HG03025 (cell line): ENCODE measurements at regions not wholly inside any gene's neighbourhood (a gene's known extent, or its start where the extent isn't known, plus 50 kb on each side); places are given as distances from the start of the nearest gene placed in this dataset.

Experiments used
- ATAC-seq: cut with Tn5 transposase; IDR thresholded peaks from one replicate; pipeline ENCODE4 v1.9.1; 2021; ENCODE audit warnings: mild to moderate bottlenecking, moderate library complexity; ENCODE audit not compliant: unreplicated experiment, low FRiP score

DNA sequence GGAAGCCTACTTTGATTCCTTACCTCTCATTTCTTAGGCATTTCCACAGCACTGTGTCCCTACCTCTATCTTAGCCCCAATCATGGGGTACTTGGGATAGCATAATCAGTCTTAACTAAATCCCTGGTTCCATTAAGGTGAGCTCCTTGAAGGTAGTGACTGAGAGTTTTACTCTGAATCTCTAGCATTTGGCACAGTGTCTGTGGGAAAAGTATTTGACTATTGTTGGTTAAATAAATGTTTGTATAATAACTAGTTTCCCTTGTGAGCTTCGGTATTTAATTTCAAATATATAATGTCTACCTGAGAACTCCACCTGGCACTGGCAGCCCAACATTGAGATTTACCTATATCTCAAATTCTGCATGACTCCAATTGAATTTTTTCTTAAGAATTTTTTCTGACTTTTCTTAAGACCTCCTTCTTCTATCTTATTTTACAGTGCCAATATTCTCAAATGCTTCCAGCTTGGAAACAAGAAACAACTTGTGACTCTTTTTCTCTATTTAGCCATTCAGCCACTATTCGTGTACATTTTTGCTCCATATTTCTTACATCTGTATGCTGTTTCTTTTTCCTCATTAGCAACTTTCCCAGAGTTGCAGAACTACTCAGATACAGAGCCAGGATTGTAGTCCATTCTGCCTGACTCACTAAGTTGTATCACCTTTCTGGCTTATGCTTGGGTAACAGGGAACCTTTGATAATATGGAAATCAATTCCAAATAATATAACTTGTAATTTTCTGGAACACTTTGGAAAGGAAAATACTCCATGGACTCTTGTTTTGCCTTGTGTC lies 214.0 kb upstream of the NT5C1B start:
- ATAC-seq: no peak

DNA sequence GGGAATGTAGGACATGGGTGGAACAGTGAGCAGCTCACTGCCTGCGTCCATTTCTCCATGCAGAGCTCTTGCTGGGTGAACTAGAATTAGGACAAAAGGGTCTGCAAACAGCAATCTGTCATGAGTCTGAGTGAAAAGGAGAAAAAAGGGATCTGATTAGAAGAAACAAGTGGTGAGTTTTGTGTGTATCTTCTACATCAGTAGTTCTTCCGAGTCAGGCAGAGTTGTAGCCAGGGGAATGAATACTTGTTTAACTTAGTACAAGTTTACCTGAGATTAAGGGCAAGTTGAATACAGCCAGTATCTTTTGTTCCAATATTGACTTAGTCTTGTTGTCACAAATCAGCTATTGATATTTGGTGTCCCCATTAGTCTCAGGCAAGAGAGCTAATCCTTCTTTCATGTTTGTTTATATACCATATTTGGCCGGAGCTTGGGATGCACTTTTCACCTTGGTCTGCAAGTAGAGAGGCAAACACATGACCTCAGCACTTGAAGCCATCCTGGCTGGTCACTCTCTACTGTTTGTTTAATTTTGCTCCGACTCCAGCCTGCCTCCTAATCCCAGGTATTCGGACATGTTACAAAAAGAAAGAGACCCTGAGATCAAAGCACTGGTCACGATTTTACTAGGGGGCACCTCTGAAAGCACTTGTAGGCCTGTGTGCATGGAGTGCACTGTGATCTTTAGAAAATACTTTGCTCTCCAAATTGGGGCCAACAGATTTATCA lies 211.0 kb upstream of the NT5C1B start:
- ATAC-seq: no peak

DNA sequence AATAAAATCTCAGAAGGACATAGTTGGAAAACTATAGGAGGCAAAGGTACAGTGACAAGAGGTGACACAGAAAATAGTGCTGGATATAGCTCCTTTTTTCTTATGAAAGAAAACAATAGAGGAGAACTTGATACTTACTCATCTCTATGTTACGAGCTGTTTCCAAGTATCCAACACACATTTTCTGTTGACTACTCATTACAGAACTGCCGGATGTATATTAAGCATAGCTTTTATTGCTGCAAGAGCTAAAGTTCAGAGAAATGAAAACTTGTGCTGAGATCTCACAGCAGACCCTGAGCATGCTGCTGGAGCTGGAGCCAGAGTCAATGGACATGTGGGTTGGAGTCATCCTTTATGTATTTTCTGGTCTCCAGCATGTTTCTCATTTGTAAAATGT lies 210.0 kb upstream of the NT5C1B start:
- ATAC-seq: no peak

DNA sequence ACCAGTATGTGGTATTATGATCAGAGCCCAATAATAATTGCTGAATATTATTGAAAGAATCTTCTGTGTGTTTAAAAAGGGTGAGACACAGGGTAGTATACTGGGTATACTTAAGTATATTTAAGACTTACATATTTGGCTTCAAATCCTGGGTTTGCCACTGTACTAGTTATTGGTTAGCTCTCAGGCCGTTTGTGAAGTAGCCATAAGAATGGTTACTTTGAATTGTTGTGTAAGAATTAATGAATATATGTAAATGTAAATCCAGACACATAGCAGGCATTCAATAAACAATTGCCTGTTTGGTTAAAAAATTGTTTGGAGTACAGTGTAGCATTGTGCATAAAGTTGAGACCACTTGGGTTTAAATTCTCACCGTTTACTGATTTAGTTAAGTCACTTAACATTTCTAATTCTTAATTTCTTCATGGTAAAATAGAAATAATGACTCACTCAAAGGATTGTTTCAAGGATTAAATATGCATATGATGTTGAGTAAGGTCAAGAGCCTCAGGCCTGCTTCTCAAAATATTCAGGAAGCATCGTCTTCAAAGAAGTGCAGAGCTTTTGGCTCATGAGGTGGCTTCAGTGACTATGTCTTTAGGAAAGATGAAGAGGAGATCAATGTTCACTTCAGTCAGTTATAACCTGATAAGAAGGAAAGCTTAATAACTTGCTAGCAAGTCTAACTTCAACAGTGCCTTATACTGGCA lies 207.9 kb upstream of the NT5C1B start:
- no peak for ATAC-seq

DNA sequence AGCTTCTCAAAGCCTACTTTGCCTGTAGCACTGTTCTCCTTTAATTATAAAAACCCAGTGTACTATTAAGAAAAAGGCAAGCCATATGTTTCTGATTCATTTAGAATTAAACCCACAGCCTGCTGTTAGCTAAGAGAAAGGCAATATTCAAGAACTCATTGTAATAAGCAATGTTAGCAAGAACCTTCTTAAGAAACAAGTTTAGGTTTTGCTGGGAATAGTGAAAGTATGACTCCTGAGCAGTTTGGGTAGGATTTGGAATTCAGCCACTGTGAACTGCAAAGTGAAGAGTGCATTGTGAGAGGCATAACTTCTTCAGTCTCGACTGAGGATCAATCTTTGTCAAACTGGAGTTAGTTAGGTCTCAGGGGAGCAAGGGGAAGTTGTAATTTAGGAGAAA lies 206.5 kb upstream of the NT5C1B start:
- no peak for ATAC-seq

DNA sequence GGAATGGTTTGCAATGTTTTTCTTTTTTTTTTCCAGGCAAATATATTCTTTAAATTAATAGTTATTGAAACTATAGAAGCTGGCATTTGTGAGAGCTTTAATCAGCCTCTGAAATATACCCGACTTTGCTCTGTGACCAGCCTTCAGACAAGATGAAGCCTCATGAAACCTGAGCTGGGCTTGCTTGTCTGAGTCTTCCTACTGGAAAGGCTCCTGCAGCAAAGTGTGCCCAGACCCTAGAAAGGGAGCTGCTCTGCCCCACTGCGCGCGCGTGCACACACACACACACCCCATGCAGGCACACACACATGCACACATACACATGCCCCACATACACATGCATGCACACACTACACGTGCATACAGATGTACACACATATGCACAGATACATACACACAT lies 203.3 kb upstream of the NT5C1B start:
- no peak for ATAC-seq

DNA sequence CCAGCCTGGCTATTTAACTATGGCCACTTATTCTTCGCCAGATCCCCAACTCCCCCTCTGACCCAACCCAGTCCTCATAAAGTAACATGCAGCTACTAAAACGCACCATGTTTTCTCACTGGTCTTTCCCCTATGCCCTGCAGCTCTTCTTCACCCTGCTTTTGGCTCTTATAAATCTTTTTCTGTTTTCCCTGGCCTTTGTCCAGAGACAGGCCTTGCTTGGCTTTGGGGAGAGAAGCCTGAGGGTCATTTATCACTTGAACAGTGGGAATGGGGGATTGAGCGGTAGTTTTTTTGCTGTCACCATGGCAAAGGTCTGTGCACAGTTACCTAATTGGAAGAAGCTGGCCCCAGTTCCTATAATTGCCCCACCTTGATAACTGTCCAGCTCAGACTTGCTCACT lies 202.9 kb upstream of the NT5C1B start:
- no peak for ATAC-seq

DNA sequence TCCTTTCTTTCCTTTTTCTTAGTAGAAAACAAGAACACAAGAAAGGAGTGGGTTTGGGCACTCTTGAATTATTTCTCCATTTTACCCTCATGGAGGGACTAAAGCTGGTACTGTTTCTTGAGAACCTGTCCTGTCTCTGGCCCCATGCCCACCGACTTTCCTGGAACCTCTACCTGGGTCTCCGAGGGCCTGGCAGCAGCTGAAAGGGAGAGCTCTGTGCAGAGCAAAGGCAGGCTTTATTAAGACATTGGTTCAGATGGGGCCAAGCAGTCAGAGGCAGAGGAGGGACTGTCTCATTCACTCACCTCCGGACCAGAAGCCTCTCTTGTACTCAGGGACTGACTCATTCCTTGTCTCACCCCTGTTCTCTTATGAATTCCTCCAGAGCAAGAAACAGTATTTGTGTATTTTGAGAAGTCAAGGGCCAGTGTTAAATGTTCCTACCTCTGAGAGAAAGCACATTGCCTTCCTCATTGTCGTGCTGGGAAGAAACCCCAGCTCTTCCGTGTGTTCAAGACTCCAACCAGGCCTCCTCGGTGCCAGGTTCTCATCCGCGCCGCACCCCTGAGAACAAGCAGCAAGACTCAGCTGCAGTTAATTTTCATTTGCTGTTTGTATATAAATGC lies 201.9 kb upstream of the NT5C1B start:
- ATAC-seq: no peak

DNA sequence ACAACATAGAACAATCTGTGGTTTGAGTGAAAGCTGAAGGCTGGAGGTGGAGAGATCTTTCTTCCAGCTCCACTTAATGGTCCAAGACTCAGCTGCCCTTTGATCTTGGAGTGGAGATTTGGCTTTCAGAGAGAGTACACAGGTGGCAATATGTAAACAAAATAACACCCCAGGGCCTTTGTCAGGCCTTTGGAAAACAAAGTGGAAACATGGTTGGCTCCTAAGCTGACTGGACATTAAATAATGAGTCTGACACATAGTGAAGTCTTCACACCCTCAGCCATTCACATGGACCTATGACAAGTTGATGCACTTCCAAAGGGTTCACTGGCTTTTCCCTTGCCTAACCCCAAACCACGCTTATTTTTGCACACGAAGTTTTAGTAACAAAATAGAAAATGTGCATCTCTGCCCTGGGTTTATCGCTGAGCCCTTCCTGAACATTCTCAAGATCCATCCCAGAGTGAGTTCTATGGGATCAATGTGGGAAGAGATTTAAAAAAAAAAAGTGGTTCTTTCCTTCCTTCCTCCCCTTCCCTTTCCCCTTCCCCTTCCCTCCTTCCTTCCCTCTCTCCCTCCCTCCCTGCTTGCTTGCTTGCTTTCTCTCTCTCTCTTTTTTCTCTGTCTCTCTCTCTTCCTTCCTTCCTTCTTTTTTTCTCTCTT lies 201.3 kb upstream of the NT5C1B start:
- ATAC-seq: no peak

DNA sequence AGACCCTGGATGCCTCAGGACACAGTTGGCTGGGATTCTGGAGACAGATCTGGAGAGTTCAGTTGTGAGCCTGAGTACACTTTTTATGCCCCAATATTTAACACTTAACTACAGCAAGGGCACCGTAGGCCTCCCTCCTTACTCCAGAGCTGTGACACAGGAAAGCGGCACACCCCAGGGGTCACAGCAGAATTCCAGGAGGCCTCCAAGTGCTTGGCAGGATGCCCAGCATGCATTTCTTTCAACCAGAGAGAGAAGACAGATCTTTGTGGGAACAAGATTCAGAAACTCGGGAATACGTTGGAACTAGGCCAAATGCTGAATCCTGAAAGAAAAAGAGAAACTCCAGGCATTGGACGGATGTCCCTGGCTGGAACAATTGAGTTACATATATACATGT lies 199.2 kb upstream of the NT5C1B start:
- ATAC-seq: no peak

DNA sequence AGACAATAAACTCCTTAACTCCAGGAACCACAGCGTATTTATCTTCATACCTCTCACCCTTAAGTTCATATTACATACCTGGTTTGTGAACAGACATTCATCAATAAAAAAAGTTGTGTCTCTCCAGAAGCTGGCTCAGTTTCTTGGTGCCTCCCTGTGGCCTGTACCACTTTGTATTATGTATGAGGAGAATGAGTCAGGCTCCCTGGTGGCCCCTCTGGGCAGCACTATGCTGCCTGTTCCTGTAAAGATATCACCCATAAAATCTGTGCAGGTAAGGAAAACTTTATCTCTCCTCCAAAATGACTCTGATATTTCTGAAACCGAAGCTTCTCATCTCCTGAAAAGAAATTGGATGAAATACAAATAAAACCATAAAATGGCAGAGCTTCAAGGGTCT lies 198.4 kb upstream of the NT5C1B start:
- no peak for ATAC-seq

DNA sequence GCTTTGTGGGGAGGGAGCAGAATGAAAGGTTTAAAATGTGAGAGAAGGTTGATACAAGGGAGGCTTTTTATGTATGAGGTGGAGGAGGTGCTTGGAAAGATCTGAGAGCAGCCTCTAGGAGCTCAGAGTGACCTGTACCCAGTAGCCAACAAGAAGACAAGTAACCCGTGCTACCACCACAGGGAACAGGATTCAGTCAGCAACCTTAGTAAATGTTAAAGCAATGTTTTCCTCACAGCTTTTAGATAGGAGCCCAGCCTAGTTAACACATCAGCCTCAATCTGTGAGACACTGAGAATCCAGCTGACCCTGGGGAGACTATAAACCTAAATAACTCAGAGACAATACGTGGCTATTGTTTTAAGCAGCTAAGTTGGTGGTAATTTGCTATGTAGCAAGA lies 194.9 kb upstream of the NT5C1B start:
- no peak for ATAC-seq

DNA sequence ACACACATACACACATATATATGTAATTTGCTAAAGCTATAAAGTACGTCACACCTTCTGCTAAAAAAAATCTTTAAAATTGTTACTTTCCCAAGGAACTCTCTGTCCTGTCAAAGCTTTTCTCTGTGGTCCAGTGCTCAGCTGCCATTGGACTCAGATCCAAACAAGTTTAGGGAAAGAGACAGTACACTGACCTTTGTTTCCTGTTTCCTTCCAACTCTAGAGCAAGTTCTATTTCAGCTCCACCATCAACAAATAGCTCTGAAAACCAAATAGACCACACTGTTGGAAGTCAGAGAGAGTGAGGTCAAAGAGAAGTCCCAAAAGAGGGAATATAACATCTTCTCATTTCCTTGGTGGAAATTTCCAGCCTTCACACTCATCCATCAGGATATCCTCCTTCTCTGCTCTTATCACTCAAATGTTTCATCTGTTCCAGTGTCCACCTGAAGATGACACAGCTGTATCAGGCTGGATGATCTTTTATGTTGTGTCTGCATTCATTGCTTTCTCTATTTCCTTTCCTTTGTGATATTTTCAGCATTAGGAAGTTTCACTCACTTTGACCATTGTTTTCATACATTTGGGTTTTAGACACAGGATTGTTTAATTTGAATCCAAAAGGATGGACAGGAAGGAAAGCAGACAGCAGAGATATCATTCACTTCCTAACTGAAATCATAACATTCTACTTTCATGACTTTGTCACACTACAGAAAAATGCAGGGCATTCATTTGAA lies 192.3 kb upstream of the NT5C1B start:
- ATAC-seq: no peak

DNA sequence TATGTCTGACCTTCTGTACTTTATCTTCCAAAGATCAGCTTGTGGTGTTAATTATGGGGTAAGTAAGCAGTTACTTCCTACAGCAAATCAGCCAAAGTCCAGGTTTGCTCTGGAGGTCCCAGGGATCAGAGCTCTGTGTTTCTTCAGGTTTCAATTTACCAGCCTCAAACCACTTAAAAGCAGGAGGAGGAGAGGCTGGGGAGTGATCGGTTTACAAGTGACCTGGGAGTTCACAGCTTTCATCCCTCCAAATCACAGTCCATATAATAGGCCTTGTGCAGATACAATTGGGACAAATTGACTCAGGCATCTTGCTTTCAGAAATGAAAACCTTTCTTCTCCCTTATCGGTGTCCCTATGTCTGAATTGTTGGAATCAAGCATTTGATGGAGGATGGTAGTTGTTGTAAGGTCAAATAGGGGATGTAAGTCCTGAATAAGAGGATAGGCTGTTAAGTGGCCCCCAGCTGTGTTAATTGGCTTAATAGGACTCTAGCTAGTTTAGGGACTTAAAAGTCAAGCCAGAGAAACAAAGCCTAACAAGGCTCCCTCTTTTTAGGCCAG lies 188.0 kb upstream of the NT5C1B start:
- no peak for ATAC-seq

DNA sequence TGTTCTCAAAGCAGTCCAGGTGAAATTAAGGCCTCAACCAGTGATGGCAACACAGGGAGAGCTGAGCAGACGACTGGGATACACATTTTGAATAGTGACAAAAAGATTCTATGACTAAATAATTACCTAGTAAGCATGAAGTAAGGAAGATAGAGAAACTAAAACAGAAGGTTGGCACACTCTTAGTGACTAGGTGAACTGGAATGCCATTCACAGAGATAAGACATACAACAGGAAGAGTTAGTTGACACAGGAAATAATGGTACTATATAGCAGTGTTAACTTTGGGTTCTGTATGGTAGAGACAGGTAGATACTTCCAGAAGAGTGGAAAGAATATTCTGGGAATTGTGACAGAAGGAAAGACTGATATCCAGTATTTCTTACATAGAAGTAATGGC lies 181.8 kb upstream of the NT5C1B start:
- ATAC-seq: no peak

DNA sequence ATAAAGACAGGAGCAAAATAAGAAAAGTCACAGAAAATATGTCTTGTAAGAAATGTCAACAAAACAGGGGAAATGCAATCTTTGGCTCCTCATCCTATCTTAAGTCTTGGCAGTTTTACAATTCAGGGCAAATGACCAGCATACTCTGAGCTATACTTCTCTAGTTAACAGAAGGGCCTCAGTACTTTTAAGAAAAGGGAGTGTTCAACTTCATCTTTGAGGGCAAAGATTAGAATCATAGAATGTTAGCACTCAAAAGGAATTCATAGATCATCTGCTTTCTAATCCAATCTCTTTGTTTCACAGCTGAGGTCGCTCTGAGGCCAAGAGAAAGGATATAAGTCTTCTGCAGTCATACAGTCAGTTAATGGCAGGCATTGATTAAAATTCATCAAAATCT lies 174.0 kb upstream of the NT5C1B start:
- ATAC-seq: no peak

DNA sequence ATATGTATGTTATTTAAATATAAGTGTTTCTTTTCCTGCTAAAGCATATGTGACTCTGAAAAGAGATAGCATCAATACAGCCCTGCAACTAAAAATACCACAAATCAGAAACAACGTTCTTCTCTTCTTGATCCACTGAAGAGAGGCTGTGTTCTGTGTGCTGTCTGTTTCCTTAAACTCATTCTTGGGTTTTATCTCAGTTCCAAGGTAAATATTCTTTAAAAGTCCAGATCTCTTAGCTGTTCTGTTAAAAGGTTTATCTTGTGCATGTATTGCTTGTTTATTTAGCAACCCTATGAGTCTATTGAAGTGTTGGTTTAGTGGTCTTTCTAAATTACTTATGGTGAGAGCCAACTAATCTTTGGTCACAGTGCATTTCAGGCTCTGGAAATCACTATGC lies 173.3 kb upstream of the NT5C1B start:
- no peak for ATAC-seq

DNA sequence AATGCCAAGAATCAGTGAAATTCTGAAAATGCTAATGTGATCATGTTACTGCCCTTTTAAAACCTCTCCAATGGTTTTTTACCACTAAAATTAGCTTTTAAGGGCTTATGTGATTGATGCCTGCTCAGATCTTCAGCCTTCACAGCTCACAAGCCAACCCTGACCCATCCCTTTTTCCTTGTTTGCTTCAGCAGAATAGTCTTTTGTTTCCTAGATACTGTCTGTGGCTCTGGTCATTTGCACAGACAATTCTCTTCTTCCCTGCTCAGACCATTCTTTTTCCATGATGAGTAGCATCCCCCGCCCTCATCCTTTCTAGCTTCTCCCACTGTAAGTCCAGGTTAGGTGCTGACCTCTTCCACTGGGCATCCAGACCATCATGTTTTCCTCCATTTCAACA lies 164.9 kb upstream of the NT5C1B start:
- ATAC-seq: no peak

DNA sequence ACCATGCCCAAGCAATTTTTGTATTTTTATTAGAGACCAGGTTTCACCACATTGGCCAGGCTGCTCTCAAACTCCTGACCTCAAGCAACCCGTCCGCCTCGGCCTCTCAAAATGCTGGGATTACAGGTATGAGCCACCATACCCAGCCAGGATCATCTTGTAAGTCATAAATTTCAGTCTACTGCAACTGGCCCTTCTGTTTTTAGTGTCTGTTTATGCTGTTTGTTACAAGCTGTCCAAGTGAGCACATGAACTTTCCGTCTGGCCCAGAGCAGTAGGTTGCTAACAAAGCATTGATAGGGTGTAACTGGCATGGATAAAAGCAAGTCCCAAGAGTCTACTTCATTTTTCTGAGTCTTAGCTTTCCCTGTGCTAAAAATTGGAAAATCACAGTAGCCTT lies 164.4 kb upstream of the NT5C1B start:
- ATAC-seq: no peak
